Activated T-cell treated with anti-CD3 and anti-CD28 coated beads for 1 hour (primary cell): ENCODE measurements at regions not wholly inside any gene's neighbourhood (a gene's known extent, or its start where the extent isn't known, plus 50 kb on each side); places are given as distances from the start of the nearest gene placed in this dataset.

Source experiments
- DNase-seq: peaks from one replicate; pipeline ENCODE4 v3.0.0-alpha.2; 2020; ENCODE audit warnings: low read depth

DNA sequence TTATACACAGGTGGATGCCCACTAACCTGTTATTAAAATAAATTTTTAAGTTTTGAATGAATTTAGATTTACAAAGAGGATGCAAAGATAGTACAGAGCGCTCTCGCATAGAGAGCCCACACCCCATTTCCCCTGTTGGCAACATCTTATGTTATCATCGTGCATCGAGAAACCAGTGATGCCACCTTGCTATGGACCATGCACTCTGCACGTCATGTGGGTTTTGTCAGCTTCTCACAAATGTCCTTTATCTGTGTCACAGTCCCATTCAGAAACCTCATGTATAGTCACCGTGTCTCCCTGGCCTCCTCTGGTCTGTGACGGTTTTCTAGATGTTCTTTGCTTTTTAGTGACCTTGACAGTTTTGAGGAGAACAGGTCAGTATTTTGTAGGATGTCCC, 60.0 kb downstream of the ING1 start:
- no peak for DNase-seq

GRCh38 chr13:110774051-110774450, 60.6 kb downstream of the ING1 start:
- DNase-seq, result no peak

- no peak for DNase-seq
Measured at GRCh38 chr13:110774490-110774889, 61.0 kb downstream of the ING1 start.

GRCh38 chr13:110775576-110775975, 62.1 kb downstream of the ING1 start:
- no peak for DNase-seq

DNA sequence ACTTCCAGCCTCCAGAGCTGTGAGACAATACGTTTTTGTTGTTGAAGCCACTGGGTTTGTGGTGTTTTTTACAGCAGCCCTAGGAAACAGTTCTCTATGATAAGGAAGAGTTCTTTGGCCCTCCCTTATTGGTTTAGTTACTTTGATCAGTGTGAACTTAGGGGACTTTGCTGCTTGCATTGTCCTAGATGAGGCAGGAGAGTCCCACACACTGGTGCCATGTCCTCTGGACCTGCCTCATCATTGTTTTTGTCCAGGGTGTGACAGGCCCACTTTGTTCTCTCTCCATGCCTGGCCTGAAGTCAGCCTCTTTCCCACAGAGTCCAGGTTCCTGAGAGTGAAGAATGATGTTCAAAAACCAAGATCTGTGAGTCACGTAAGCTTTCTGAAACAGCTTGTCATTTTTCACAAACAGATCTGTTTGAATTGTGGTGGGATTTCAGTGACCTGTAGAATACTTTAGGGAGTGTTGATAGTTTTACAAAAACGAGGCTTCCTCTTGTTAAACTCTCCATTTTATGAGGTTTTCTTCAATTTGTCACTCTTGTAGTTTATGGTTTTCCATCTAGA, 63.8 kb downstream of the ING1 start:
- no peak for DNase-seq

GRCh38 chr13:110779022-110779421, 65.5 kb downstream of the ING1 start:
- no peak for DNase-seq

DNA sequence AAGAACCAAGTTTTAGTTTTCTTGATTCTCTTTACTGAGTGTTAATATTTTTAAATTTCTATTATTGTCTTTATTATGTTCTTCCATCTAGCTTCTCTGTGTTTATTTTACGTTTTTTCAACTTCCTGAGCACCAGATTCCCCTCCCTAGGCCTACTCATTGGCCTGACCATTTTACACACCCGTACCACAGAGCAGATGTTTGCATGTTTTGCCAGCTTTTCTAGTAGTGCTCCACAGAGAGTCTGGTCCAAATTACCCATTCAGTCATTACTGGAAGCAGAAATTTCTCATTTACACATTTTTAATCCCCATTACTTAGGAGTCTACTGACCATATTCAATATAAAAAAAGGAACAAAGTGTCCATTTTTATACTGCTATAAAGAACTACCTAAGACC, 66.9 kb downstream of the ING1 start:
- no peak for DNase-seq

- DNase-seq, result no peak
Measured at GRCh38 chr13:110782185-110782584, 68.7 kb downstream of the ING1 start.

- DNase-seq, result no peak
Measured at GRCh38 chr13:110784704-110785103, 71.2 kb downstream of the ING1 start.

- no peak for DNase-seq
Measured at GRCh38 chr13:110788778-110789177, 75.3 kb downstream of the ING1 start.

- DNase-seq, result no peak
Measured at GRCh38 chr13:110789871-110790270, 76.4 kb downstream of the ING1 start.

GRCh38 chr13:110790371-110790770, 76.9 kb downstream of the ING1 start:
- no peak for DNase-seq

DNA sequence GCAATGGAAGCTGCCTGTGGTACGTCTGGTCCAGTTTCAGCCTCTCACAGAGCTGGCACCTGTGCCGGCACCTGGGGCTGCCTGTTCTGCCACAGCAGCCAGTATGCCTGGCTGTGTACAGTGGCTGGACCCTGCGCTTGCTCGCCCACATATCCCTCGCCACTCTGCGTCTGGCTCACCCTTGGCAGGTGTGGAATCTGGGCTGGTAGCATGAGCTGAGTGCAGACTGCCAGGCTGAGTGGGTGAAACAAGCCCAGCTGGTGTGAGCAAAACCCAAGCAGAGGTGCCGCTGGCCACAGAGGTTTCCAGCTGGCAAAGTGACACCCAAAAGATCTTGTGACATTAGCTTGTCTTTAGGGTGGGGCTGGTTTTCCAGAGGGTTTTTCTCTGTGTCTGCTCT, 80.7 kb downstream of the ING1 start:
- DNase-seq, result no peak

- DNase-seq, result no peak
Measured at GRCh38 chr13:110797230-110797877, 83.9 kb downstream of the ING1 start.

- no peak for DNase-seq
Measured at GRCh38 chr13:110798081-110798994, 84.8 kb downstream of the ING1 start.

DNA sequence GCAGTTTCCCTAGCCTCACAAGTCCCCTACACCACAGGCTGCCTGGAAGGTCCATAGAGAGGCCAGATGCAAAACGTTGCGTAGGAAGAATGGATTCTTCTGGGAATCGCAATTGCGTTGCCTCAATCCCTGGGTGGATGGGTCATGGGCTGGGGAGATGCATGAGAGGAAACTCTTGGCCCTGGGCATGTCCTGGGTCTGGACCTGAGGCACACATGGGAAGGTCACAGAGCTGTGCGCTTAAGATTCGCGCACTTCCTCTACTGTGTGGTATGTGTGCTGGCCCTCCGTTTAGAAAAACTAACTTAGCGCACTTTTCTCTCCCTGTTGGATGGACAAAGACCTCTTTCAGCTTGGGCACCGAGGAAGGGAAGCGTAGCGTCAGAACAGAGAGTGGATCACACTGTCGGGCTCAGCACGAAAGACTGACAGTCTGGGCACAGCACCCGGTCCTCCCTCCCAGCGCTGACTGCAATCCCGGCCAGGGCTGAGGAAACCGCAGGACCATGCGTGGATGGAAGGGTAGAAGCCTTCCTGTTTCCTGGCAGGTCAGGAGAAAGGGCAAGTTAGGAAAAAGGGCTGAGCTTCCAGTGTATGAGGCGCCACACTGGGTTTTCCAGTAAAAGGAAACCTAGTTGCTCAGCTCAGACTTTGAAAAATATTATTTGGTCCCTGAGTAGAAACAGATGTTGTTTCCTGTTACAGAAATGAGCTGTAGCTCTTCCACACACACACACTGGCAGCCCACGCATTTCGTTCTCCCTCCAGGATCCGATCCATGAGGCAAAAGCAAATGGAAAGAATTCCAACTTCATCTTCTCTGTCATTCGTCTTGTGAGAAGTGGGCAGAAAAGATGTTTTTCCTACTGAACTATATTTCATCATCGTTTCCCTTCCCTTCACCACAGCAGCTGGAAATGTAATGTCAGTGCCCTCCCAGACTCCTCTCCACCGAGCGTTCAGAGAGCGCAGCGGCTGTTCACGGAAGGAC, 86.0 kb downstream of the ING1 start:
- no peak for DNase-seq

DNA sequence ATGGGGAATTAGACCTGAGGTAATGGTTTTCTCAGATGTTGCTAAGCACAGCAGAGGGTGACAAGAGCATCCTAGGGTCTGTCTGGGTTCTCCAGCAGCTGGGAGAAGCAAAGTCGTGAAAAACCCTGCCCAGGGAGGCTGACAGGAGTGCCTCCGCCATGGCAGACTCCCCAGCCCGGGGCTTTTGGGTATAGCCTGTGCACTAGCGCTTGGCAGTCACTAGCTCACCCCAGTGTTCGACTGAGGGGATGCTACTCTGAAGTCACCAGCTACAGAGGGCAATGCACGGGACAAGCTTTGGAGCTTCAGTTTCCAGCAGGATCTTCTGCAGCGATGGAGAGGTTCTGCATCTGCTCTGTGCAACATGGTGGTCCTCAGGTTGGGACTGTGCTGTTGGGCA, 87.5 kb downstream of the ING1 start:
- no peak for DNase-seq

DNA sequence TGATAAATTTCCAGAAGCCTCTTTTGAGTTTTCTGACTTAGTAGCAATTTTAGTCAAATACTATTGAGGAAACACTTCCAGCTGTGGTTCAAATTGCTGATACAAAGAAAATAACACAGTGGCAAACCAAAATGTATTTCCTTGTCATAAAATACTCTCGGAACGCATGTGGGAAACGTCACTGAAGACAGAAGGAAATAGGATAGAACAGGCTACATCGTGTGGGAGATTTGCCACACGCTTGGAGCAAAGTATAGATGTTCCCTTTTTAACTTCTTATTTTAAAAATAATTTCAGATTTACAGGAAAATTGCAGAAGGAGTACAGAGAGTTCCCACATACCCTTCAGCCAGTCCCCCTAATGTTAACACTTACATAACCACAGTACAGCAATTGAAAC, 88.8 kb downstream of the ING1 start:
- DNase-seq, result no peak

DNA sequence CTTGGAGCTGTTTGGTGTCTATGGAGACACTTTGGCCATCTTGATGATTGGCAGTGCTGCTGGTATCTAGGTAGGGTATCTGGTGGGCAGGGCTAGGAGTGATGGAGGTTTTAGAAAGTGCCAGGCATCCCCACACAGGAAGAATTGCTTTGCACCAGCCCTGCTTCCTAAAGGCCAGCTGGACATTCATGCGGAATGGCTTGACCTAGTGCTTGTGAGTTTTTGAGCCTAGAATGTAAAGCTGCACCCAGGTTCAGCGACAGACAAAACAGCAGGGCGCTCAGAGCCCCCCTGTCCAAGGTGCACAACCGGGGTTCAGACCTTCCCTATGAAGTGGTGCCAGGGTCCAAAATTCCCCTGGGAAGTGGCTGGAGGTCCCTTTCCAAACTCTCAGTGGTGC, 93.1 kb downstream of the ING1 start:
- DNase-seq, result no peak

- DNase-seq, result no peak
Measured at GRCh38 chr13:110807546-110807945, 94.0 kb downstream of the ING1 start.

DNA sequence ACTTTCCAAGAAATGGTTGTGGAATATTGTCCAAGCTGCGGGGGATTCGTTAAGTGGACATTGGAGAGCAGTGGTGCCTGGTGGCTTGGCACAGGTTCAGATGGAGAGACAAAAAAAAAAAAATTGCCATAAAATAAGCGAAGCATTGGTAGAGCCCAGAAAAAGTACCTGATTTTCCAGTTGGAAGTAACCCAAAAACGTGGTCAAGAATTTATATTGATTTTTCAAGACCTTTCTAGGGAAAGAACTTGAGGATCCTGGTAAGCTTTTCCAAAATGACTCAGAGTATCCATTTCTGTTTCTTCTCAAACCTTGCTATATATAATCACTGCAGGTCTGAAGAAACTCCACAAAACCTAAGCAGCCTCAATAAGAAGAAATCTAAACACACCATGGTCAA, 94.6 kb downstream of the ING1 start:
- DNase-seq, result no peak

DNA sequence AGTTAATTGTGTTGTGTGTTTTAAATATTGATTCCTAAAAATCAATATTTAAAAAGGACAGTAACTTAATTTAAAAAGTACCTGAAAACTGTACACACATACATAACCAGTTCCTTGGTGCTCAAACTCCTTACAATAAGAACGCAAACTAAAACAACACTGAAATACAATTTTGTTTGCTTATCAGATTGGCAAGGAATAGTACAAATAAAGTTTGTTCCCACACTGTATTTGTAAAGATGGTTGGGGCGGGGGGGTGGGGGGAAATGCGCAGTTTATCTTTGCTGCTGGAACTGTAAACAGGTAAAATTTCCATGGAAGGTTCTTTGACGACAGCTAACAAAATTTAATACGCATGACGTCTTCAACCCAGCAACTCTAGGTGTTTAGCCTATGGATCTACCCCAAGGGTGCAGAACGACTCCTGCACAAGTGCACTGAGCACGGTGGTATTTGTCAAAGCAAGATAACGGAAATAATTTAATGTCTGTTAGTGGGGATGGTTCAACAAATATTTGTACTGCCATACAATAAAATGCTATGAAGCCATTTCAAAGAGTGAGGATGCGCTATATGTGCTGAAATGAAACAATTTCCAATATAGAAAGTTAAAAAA, 96.5 kb downstream of the ING1 start:
- no peak for DNase-seq
